Loucy (cell line): ENCODE measurements at regions not wholly inside any gene's neighbourhood (a gene's known extent, or its start where the extent isn't known, plus 50 kb on each side); places are given as distances from the start of the nearest gene placed in this dataset.

Experiments used
- H2AFZ ChIP-seq: fragments of 200-600 bp; sonication (generic); 2 replicates; pipeline ENCODE4 v1.6.0; 2016; ENCODE audit warnings: antibody characterized with exemption, mild to moderate bottlenecking, low read length, moderate library complexity
- H3F3A ChIP-seq: fragments of 200-600 bp; 2 replicates; pipeline ENCODE4 v1.6.0; 2016; ENCODE audit warnings: antibody characterized with exemption, low read depth, mild to moderate bottlenecking
- H3K27me3 ChIP-seq: fragments of 200-600 bp; sonication (generic); 2 replicates; pipeline ENCODE4 v1.6.1; 2014; ENCODE audit warnings: low read length, mild to moderate bottlenecking; ENCODE audit not compliant: insufficient read depth, poor library complexity, severe bottlenecking
- H3K36me3 ChIP-seq: fragments of 200-600 bp; sonication (generic); 2 replicates; pipeline ENCODE4 v1.6.1; 2016; ENCODE audit warnings: low read length; ENCODE audit not compliant: insufficient read depth
- H3K4me1 ChIP-seq: fragments of 200-600 bp; sonication (generic); 2 replicates; pipeline ENCODE4 v1.5.1; 2014; ENCODE audit warnings: low read length, mild to moderate bottlenecking; ENCODE audit not compliant: insufficient read depth, poor library complexity, severe bottlenecking
- H3K4me2 ChIP-seq: fragments of 200-600 bp; sonication (generic); 2 replicates; pipeline ENCODE4 v1.6.0; 2014; ENCODE audit warnings: antibody characterized with exemption, low read length, low read depth, mild to moderate bottlenecking; ENCODE audit not compliant: poor library complexity, severe bottlenecking
- H3K4me3 ChIP-seq: fragments of 200-600 bp; sonication (generic); 2 replicates; pipeline ENCODE4 v1.5.1; 2014; ENCODE audit warnings: low read length, mild to moderate bottlenecking, mixed read lengths; ENCODE audit not compliant: poor library complexity, severe bottlenecking
- H3K79me2 ChIP-seq: fragments of 200-600 bp; sonication (generic); 2 replicates; pipeline ENCODE4 v1.6.1; 2014; ENCODE audit warnings: low read length; ENCODE audit not compliant: insufficient read depth
- H3K9ac ChIP-seq: fragments of 200-600 bp; sonication (generic); 2 replicates; pipeline ENCODE4 v1.6.0; 2014; ENCODE audit warnings: mild to moderate bottlenecking, low read depth, low read length, moderate library complexity; ENCODE audit not compliant: poor library complexity, severe bottlenecking
- H3K9me2 ChIP-seq: fragments of 200-600 bp; sonication (generic); replicated peaks from 2 replicates; pipeline ENCODE4 v1.6.1; 2016; ENCODE audit warnings: low read depth, low read length, mixed read lengths
- H3K9me3 ChIP-seq: fragments of 200-600 bp; sonication (generic); 2 replicates; pipeline ENCODE4 v1.6.1; 2014; ENCODE audit warnings: mild to moderate bottlenecking, antibody characterized with exemption, low read length, low read depth; ENCODE audit not compliant: insufficient read depth
- H4K20me1 ChIP-seq: fragments of 200-600 bp; sonication (generic); 2 replicates; pipeline ENCODE4 v1.6.0; 2014; ENCODE audit warnings: antibody characterized with exemption, low read length, mild to moderate bottlenecking; ENCODE audit not compliant: insufficient read depth, poor library complexity, severe bottlenecking
- CTCF ChIP-seq: fragments of 200-600 bp; sonication (generic); conservative IDR thresholded peaks from 2 replicates; pipeline ENCODE4 v1.5.1; 2014; ENCODE audit warnings: mild to moderate bottlenecking, antibody characterized with exemption, low read length
- EZH2phosphoT487 ChIP-seq: fragments of 200-600 bp; IDR thresholded peaks from 2 replicates; pipeline ENCODE4 v1.6.1; 2018; ENCODE audit warnings: antibody characterized with exemption, mild to moderate bottlenecking, moderate library complexity, borderline replicate concordance

DNA sequence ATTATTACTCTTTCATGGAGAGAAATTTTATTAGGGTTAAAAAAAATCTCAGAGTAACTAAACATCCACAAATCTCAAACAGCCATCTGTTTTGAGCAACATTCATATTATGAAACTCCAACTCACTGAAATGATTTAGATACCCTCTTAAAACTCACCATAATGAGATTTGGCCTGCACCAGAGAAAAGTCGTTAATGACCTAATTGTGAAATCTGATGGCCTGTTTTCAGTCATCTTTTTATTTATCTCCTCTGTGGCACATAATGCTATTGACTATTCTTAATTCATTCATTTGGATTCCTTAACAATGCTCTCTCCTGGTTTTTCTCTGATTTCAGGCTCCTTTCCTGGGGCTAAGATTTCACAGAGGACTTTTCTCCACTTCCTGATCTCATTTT, 192.7 kb downstream of the RNF144B start:
- H3K27me3 ChIP-seq, result no peaks in the 10 kb centered on the region
- H3K36me3 ChIP-seq, result no peaks in the 10 kb centered on the region
- H4K20me1 ChIP-seq, result no peaks in the 10 kb centered on the region
- H3K79me2 ChIP-seq, result no peaks in the 10 kb centered on the region
- H3K9me3 ChIP-seq, result no peaks in the 10 kb centered on the region
- H3K4me3 ChIP-seq, result no peak overlapping the region
- no peak overlapping the region for H2AFZ ChIP-seq
- H3K9ac ChIP-seq, result no peak overlapping the region
- H3K4me2 ChIP-seq, result no peak overlapping the region
- H3K4me1 ChIP-seq, result no peaks in the 10 kb centered on the region
- TF ChIP-seq EZH2phosphoT487, result no peak
- no peak for TF ChIP-seq CTCF
- no peaks in the 10 kb centered on the region for H3F3A ChIP-seq
- H3K9me2 ChIP-seq, result no peaks in the 10 kb centered on the region

GRCh38 chr6:18584372-18584771, 197.2 kb downstream of the RNF144B start:
- TF ChIP-seq CTCF (no peak), EZH2phosphoT487 (no peak)
- H3K9me3 ChIP-seq, result no peaks in the 10 kb centered on the region
- no peak overlapping the region for H2AFZ ChIP-seq
- H3F3A ChIP-seq, result no peaks in the 10 kb centered on the region
- H3K79me2 ChIP-seq, result no peaks in the 10 kb centered on the region
- no peak overlapping the region for H3K9ac ChIP-seq
- no peak overlapping the region for H3K4me3 ChIP-seq
- no peaks in the 10 kb centered on the region for H4K20me1 ChIP-seq
- no peaks in the 10 kb centered on the region for H3K9me2 ChIP-seq
- peak overlapping the region; percentile 15 for H3K4me2 ChIP-seq
- no peaks in the 10 kb centered on the region for H3K27me3 ChIP-seq
- no peaks in the 10 kb centered on the region for H3K4me1 ChIP-seq
- H3K36me3 ChIP-seq, result no peaks in the 10 kb centered on the region

- no peaks in the 10 kb centered on the region for H4K20me1 ChIP-seq
- peak overlapping the region; percentile 15 for H3K4me2 ChIP-seq
- TF ChIP-seq CTCF, result no peak
Measured at GRCh38 chr6:18585032-18585573, 198.0 kb downstream of the RNF144B start.

More at GRCh38 chr6:18585032-18585573, 198.0 kb downstream of the RNF144B start:
- Histone ChIP-seq H3K9me2 (no peaks in the 10 kb centered on the region), H3K27me3 (no peaks in the 10 kb centered on the region), H3F3A (no peaks in the 10 kb centered on the region), H3K4me3 (no peak overlapping the region), H3K79me2 (no peaks in the 10 kb centered on the region), H2AFZ (no peak overlapping the region), H3K4me1 (no peaks in the 10 kb centered on the region), H3K9ac (no peak overlapping the region), H3K9me3 (no peaks in the 10 kb centered on the region), H3K36me3 (no peaks in the 10 kb centered on the region)
